Neural cell (in vitro differentiated cells): ENCODE measurements at regions not wholly inside any gene's neighbourhood (a gene's known extent, or its start where the extent isn't known, plus 50 kb on each side); places are given as distances from the start of the nearest gene placed in this dataset.

Source experiments
- H2AFZ ChIP-seq: fragments of 200-600, 300-800 bp; sonication (generic), shearing (Covaris generic); 2 replicates; pipeline ENCODE4 v1.6.0; 2014; ENCODE audit warnings: low read depth, mild to moderate bottlenecking, antibody characterized with exemption, low read length, moderate library complexity
- H3F3A ChIP-seq: fragments of 200-600 bp; shearing (Covaris generic); 2 replicates; pipeline ENCODE4 v1.6.1; 2016; ENCODE audit warnings: mild to moderate bottlenecking, moderate library complexity, mixed read lengths, antibody characterized with exemption, low read length; ENCODE audit not compliant: insufficient read depth, poor library complexity, severe bottlenecking
- H3K27ac ChIP-seq: fragments of 200-600, 300-800 bp; sonication (generic), shearing (Covaris generic); 2 replicates; pipeline ENCODE4 v1.5.1; 2014; ENCODE audit warnings: mild to moderate bottlenecking, low read length, moderate library complexity
- H3K27me3 ChIP-seq: fragments of 300-800, 200-600 bp; sonication (generic), shearing (Covaris generic); 2 replicates; pipeline ENCODE4 v1.6.0; 2014; ENCODE audit warnings: mild to moderate bottlenecking, low read depth, low read length, moderate library complexity; ENCODE audit not compliant: insufficient read depth
- H3K36me3 ChIP-seq: fragments of 300-800, 200-600 bp; sonication (generic), shearing (Covaris generic); 2 replicates; pipeline ENCODE4 v1.5.1; 2014; ENCODE audit warnings: mild to moderate bottlenecking, antibody characterized with exemption, low read length, moderate library complexity; ENCODE audit not compliant: insufficient read depth
- H3K4me2 ChIP-seq: fragments of 300-800, 200-600 bp; sonication (generic), shearing (Covaris generic); 2 replicates; pipeline ENCODE4 v1.6.0; 2014; ENCODE audit warnings: mild to moderate bottlenecking, low read length
- H3K4me3 ChIP-seq: fragments of 300-800, 200-600 bp; sonication (generic), shearing (Covaris generic); 2 replicates; pipeline ENCODE4 v1.5.1; 2014; ENCODE audit warnings: mild to moderate bottlenecking, low read length, moderate library complexity
- H3K79me2 ChIP-seq: fragments of 200-600 bp; shearing (Covaris generic); replicated peaks from 2 replicates; pipeline ENCODE4 v1.6.0; 2014; ENCODE audit warnings: mild to moderate bottlenecking, low read length, moderate library complexity; ENCODE audit not compliant: insufficient read depth
- H3K9ac ChIP-seq: fragments of 300-800, 200-600 bp; sonication (generic), shearing (Covaris generic); 2 replicates; pipeline ENCODE4 v1.6.1; 2016; ENCODE audit warnings: mild to moderate bottlenecking, low read length, mixed read lengths
- H3K9me2 ChIP-seq: fragments of 200-600 bp; shearing (Covaris generic); 2 replicates; pipeline ENCODE4 v1.6.1; 2016; ENCODE audit warnings: mild to moderate bottlenecking, low read length, mixed read lengths; ENCODE audit not compliant: insufficient read depth
- H3K9me3 ChIP-seq: fragments of 200-600, 300-800 bp; sonication (generic), shearing (Covaris generic); 2 replicates; pipeline ENCODE4 v1.6.1; 2016; ENCODE audit warnings: mild to moderate bottlenecking, mixed run types, low read length, moderate library complexity, mixed read lengths
- H4K20me1 ChIP-seq: fragments of 200-600 bp; shearing (Covaris generic); 2 replicates; pipeline ENCODE4 v1.6.1; 2016; ENCODE audit warnings: mild to moderate bottlenecking, mixed run types; ENCODE audit not compliant: insufficient read depth
- CTCF ChIP-seq: fragments of 450-650 bp; IDR thresholded peaks from 2 replicates; pipeline ENCODE4 v1.5.1; 2014; ENCODE audit warnings: antibody characterized with exemption, mild to moderate bottlenecking, moderate library complexity; ENCODE audit not compliant: poor library complexity, severe bottlenecking
- EZH2 ChIP-seq: fragments of 200-600, 300-800 bp; shearing (Covaris generic), sonication (generic); IDR thresholded peaks from 2 replicates; pipeline ENCODE4 v1.6.1; 2014; ENCODE audit warnings: antibody characterized with exemption, low read length, borderline replicate concordance, mild to moderate bottlenecking; ENCODE audit not compliant: insufficient read depth, poor library complexity, severe bottlenecking
- MXI1 ChIP-seq: fragments of 450-650 bp; conservative IDR thresholded peaks from 2 replicates; pipeline ENCODE4 v1.6.1; 2014; ENCODE audit warnings: antibody characterized with exemption, mild to moderate bottlenecking; ENCODE audit not compliant: poor library complexity, severe bottlenecking
- RAD21 ChIP-seq: fragments of 450-650 bp; conservative IDR thresholded peaks from 2 replicates; pipeline ENCODE4 v1.6.1; 2014; ENCODE audit warnings: antibody characterized with exemption, mild to moderate bottlenecking, moderate library complexity
- REST ChIP-seq: IDR thresholded peaks from 2 replicates; pipeline ENCODE4 v1.6.1; 2012; ENCODE audit warnings: borderline replicate concordance
- SMC3 ChIP-seq: fragments of 450-650 bp; conservative IDR thresholded peaks from 2 replicates; pipeline ENCODE4 v1.6.1; 2014; ENCODE audit warnings: antibody characterized with exemption, mild to moderate bottlenecking, moderate library complexity; ENCODE audit not compliant: poor library complexity
- TAF1 ChIP-seq: IDR thresholded peaks from 2 replicates; pipeline ENCODE4 v1.6.1; 2012; ENCODE audit warnings: low read depth

DNA sequence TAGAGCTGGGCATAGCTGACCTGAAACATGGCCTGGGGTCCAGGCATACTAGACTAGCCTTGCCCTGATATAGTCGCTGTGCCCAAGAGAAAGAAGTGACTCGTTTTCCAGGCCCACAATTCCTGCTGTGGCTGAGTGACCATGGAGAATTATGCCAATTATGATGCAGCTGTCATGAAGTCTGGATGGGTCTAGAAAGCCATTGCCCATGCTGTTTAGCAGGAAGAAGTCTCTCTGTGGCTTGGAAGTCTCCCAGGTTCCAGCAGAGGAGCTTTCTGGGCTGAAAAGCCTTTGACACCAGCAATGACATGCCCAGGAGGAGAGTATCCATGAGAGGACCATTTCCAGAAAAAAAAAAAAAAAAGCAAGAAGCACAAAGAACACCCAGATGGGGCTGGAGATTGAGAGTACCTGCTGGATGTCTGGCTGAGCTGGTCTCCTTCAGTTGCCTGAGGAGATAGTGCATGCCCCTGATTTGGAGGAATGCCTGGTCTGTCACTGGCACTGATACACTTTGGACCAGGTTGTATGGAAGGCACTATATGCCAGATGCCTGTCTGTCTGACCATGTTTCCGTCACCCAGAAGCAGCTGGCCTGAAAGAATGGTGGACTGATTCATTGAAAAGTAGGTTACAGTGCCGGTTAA, 128.0 kb upstream of the EPB41L4A start:
- H3K79me2 ChIP-seq, result no peaks in the 10 kb centered on the region
- no peaks in the 10 kb centered on the region for H3K9me3 ChIP-seq
- TF ChIP-seq TAF1, result no peak
- no peak for TF ChIP-seq CTCF
- no peak for TF ChIP-seq MXI1
- TF ChIP-seq RAD21, result no peak
- no peak for TF ChIP-seq REST
- H3K27ac ChIP-seq, result no peak overlapping the region
- no peaks in the 10 kb centered on the region for H3K36me3 ChIP-seq
- no peaks in the 10 kb centered on the region for H3K27me3 ChIP-seq
- H3F3A ChIP-seq, result no peaks in the 10 kb centered on the region
- H4K20me1 ChIP-seq, result no peaks in the 10 kb centered on the region
- no peak overlapping the region for H2AFZ ChIP-seq
- no peaks in the 10 kb centered on the region for H3K9me2 ChIP-seq
- no peak overlapping the region for H3K4me3 ChIP-seq
- H3K9ac ChIP-seq, result no peak overlapping the region
- no peak overlapping the region for H3K4me2 ChIP-seq

DNA sequence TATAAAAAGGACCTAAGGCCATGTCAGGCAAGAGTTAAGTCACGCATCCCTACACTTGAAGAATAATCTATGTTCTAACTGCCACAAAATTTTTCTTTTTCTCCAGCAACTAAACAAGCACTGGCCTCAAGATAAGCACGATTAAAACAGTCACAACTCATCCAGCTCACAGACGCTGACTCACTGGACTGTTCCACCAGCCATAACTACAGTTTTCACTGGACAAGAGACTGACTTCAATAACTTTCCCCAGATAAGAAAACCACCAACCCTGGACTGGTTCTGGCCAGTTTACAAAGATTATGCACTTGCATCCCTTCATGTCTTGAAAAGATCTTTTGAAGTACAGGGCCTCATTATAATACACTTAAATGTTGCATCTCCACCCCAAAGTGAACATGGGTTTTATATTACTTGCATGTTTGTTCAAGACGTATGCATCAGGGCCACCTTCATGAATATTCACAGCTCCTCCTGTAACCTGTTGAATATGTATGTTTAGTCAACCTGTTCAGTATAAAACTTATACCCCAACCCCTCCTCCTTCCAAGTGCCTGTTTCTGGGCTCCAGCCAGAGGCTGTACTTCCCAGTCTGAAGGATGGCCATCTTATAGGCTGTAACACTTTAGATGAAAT, 129.3 kb upstream of the EPB41L4A start:
- Histone ChIP-seq H3K27ac (no peak overlapping the region), H4K20me1 (no peaks in the 10 kb centered on the region), H3K4me3 (no peak overlapping the region), H3K79me2 (no peaks in the 10 kb centered on the region), H3K36me3 (no peaks in the 10 kb centered on the region), H3K4me2 (no peak overlapping the region), H3K9ac (no peak overlapping the region), H3K27me3 (no peaks in the 10 kb centered on the region), H2AFZ (no peak overlapping the region), H3F3A (no peaks in the 10 kb centered on the region), H3K9me2 (no peaks in the 10 kb centered on the region), H3K9me3 (no peaks in the 10 kb centered on the region)
- TF ChIP-seq SMC3 (no peak), REST (no peak), MXI1 (no peak), CTCF (no peak), TAF1 (no peak), RAD21 (no peak), EZH2 (no peak)
